ENCODE measurements at regions not wholly inside any gene's neighbourhood (a gene's known extent, or its start where the extent isn't known, plus 50 kb on each side); places are given as distances from the start of the nearest gene placed in this dataset.
"Not testable (repeated sequence)": the region's sequence is repeated elsewhere in the genome, so short reads cannot be mapped to it uniquely, and the experiment has no call there.

DNA sequence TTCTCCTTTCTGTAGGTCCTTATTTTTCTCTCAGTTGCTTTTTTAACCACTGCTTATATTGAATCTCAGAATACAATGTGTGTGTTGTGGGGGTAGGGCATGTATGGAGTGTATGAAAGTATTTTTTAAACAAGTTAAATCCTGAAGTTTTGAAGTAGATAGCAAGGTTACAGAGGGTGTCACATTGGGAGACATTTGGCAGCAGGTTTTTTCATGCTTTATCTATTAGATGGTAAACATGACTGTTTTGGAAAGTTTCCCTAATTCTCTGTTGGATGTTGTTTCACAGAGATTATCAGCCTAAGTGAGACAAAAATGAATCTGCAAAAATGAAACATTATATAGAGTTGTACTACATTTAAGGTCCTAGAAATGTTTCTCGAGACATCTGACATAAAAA is 190.6 kb upstream of the ARPP21 start:
- Histone ChIP-seq H2AFZ (no peak overlapping the region), H4K20me1 (replicated peaks; ENCODE audit: insufficient read depth) (no peaks in the 10 kb centered on the region), H3K27ac (ENCODE audit: low read depth) (no peak overlapping the region), H3F3A (replicated peaks; ENCODE audit: low read depth) (no peaks in the 10 kb centered on the region), H3K4me3 (no peak overlapping the region), H3K9me2 (ENCODE audit: insufficient read depth) (no peaks in the 10 kb centered on the region), H3K4me1 (ENCODE audit: insufficient read depth) (no peaks in the 10 kb centered on the region), H3K4me2 (no peak overlapping the region), H3K27me3 (ENCODE audit: insufficient read depth) (no peaks in the 10 kb centered on the region), H3K79me2 (replicated peaks; ENCODE audit: insufficient read depth) (no peaks in the 10 kb centered on the region), H3K36me3 (ENCODE audit: insufficient read depth) (no peaks in the 10 kb centered on the region)
- no peaks in the 10 kb centered on the region for H3K4me1 Mint-ChIP-seq
- DNase-seq (ENCODE audit: low spot score) (no peak), ATAC-seq (no peak)
- H3K36me3 Mint-ChIP-seq (ENCODE audit: low read depth) = peaks cover 7% of the 10 kb centered on the region
- peaks cover 6% of the 10 kb centered on the region for H3K9me3 Mint-ChIP-seq
- TF ChIP-seq, protein P1, sequence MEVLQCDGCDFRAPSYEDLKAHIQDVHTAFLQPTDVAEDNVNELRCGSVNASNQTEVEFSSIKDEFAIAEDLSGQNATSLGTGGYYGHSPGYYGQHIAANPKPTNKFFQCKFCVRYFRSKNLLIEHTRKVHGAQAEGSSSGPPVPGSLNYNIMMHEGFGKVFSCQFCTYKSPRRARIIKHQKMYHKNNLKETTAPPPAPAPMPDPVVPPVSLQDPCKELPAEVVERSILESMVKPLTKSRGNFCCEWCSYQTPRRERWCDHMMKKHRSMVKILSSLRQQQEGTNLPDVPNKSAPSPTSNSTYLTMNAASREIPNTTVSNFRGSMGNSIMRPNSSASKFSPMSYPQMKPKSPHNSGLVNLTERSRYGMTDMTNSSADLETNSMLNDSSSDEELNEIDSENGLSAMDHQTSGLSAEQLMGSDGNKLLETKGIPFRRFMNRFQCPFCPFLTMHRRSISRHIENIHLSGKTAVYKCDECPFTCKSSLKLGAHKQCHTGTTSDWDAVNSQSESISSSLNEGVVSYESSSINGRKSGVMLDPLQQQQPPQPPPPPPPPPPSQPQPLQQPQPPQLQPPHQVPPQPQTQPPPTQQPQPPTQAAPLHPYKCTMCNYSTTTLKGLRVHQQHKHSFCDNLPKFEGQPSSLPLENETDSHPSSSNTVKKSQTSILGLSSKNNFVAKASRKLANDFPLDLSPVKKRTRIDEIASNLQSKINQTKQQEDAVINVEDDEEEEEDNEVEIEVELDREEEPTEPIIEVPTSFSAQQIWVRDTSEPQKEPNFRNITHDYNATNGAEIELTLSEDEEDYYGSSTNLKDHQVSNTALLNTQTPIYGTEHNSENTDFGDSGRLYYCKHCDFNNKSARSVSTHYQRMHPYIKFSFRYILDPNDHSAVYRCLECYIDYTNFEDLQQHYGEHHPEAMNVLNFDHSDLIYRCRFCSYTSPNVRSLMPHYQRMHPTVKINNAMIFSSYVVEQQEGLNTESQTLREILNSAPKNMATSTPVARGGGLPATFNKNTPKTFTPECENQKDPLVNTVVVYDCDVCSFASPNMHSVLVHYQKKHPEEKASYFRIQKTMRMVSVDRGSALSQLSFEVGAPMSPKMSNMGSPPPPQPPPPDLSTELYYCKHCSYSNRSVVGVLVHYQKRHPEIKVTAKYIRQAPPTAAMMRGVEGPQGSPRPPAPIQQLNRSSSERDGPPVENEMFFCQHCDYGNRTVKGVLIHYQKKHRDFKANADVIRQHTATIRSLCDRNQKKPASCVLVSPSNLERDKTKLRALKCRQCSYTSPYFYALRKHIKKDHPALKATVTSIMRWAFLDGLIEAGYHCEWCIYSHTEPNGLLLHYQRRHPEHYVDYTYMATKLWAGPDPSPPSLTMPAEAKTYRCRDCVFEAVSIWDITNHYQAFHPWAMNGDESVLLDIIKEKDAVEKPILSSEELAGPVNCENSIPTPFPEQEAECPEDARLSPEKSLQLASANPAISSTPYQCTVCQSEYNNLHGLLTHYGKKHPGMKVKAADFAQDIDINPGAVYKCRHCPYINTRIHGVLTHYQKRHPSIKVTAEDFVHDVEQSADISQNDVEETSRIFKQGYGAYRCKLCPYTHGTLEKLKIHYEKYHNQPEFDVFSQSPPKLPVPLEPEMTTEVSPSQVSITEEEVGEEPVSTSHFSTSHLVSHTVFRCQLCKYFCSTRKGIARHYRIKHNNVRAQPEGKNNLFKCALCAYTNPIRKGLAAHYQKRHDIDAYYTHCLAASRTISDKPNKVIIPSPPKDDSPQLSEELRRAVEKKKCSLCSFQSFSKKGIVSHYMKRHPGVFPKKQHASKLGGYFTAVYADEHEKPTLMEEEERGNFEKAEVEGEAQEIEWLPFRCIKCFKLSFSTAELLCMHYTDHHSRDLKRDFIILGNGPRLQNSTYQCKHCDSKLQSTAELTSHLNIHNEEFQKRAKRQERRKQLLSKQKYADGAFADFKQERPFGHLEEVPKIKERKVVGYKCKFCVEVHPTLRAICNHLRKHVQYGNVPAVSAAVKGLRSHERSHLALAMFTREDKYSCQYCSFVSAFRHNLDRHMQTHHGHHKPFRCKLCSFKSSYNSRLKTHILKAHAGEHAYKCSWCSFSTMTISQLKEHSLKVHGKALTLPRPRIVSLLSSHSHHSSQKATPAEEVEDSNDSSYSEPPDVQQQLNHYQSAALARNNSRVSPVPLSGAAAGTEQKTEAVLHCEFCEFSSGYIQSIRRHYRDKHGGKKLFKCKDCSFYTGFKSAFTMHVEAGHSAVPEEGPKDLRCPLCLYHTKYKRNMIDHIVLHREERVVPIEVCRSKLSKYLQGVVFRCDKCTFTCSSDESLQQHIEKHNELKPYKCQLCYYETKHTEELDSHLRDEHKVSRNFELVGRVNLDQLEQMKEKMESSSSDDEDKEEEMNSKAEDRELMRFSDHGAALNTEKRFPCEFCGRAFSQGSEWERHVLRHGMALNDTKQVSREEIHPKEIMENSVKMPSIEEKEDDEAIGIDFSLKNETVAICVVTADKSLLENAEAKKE (CRISPR knock-in tag; IDR thresholded peaks at IDR 0.05) = no peak
- no peak for TF ChIP-seq STAT1 (IDR thresholded peaks at IDR 0.05; ENCODE audit: unreplicated experiment)
- no peak for TF ChIP-seq JUNB (IDR thresholded peaks at IDR 0.05; ENCODE audit: unreplicated experiment)
- no peak for TF ChIP-seq EZH2 (IDR thresholded peaks at IDR 0.05; ENCODE audit: low read depth, unreplicated experiment)
- TF ChIP-seq ZNF331 (CRISPR knock-in tag; IDR thresholded peaks at IDR 0.05; ENCODE audit: low read depth) = no peak
- TF ChIP-seq NANOG (IDR thresholded peaks at IDR 0.05; ENCODE audit: borderline replicate concordance) = no peak
- TF ChIP-seq, protein P2, sequence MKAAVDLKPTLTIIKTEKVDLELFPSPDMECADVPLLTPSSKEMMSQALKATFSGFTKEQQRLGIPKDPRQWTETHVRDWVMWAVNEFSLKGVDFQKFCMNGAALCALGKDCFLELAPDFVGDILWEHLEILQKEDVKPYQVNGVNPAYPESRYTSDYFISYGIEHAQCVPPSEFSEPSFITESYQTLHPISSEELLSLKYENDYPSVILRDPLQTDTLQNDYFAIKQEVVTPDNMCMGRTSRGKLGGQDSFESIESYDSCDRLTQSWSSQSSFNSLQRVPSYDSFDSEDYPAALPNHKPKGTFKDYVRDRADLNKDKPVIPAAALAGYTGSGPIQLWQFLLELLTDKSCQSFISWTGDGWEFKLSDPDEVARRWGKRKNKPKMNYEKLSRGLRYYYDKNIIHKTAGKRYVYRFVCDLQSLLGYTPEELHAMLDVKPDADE (IDR thresholded peaks at IDR 0.05) = no peak
- TF ChIP-seq, protein P3, sequence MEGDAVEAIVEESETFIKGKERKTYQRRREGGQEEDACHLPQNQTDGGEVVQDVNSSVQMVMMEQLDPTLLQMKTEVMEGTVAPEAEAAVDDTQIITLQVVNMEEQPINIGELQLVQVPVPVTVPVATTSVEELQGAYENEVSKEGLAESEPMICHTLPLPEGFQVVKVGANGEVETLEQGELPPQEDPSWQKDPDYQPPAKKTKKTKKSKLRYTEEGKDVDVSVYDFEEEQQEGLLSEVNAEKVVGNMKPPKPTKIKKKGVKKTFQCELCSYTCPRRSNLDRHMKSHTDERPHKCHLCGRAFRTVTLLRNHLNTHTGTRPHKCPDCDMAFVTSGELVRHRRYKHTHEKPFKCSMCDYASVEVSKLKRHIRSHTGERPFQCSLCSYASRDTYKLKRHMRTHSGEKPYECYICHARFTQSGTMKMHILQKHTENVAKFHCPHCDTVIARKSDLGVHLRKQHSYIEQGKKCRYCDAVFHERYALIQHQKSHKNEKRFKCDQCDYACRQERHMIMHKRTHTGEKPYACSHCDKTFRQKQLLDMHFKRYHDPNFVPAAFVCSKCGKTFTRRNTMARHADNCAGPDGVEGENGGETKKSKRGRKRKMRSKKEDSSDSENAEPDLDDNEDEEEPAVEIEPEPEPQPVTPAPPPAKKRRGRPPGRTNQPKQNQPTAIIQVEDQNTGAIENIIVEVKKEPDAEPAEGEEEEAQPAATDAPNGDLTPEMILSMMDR (conservative IDR thresholded peaks at IDR 0.05; ENCODE audit: low read depth in 2 of 2) = no peak
- no peaks in the 10 kb centered on the region for H3K27me3 Mint-ChIP-seq (ENCODE audit: insufficient read depth, low read depth, poor library complexity)
- H3K27ac Mint-ChIP-seq = no peak overlapping the region
- H3K4me3 Mint-ChIP-seq = no peak overlapping the region

DNA sequence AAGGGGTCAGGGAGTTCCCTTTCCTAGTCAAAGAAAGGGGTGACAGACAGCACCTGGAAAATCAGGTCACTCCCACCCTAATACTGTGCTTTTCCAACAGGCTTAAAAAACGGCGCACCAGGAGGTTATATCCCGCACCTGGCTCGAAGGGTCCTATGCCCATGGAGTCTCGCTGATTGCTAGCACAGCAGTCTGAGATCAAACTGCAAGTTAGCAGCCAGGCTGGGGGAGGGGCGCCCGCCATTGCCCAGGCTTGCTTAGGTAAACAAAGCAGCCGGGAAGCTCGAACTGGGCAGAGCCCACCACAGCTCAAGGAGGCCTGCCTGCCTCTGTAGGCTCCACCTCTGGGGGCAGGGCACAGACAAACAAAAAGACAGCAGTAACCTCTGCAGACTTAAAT is 184.5 kb upstream of the ARPP21 start:
- peaks cover 41% of the 10 kb centered on the region for H3K9me3 Mint-ChIP-seq
- H3K36me3 ChIP-seq (ENCODE audit: insufficient read depth) = not testable (repeated sequence)
- peaks cover 32% of the 10 kb centered on the region for H3K36me3 Mint-ChIP-seq (ENCODE audit: low read depth)

More for the DNA sequence above, 184.5 kb upstream of the ARPP21 start:
- H3K27me3 Mint-ChIP-seq (ENCODE audit: insufficient read depth, low read depth, poor library complexity); DNase-seq (ENCODE audit: low spot score); H3K4me3 Mint-ChIP-seq; H3K4me1 Mint-ChIP-seq; H3K9me2 ChIP-seq (ENCODE audit: insufficient read depth); H3F3A ChIP-seq (replicated peaks; ENCODE audit: low read depth); H3K4me3 ChIP-seq; H3K4me1 ChIP-seq (ENCODE audit: insufficient read depth); ATAC-seq; H3K4me2 ChIP-seq; H3K27ac ChIP-seq (ENCODE audit: low read depth); H3K27me3 ChIP-seq (ENCODE audit: insufficient read depth); H3K27ac Mint-ChIP-seq; H4K20me1 ChIP-seq (replicated peaks; ENCODE audit: insufficient read depth); H3K79me2 ChIP-seq (replicated peaks; ENCODE audit: insufficient read depth); H2AFZ ChIP-seq: not testable (repeated sequence)

Measured in GM23338 (cell line).